HG02852 (cell line): ENCODE measurements at regions not wholly inside any gene's neighbourhood (a gene's known extent, or its start where the extent isn't known, plus 50 kb on each side); places are given as distances from the start of the nearest gene placed in this dataset.
"Not testable (repeated sequence)": the region's sequence is repeated elsewhere in the genome, so short reads cannot be mapped to it uniquely, and the experiment has no call there.

Source experiments
- ATAC-seq: cut with Tn5 transposase; IDR thresholded peaks from one replicate; pipeline ENCODE4 v1.9.1; 2021; ENCODE audit warnings: mild to moderate bottlenecking, moderate library complexity; ENCODE audit not compliant: unreplicated experiment

DNA sequence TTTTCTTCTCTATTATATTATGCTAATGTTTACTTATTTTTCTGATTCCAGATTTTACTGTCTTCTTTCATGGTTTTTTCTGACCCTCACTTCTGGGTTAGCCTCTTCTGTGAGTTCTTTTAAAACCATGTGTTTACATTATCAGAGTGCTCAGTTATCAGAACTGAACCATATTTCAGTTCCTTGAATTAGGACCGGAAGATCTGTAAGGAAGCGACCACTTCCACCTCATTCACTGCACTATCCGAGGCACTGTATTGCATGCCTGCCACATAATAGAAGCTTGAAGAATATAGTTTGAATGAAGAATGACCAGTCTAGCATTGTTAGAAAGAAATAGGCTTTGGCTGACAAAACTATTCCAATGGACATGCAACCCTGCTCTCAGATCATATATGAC is 281.0 kb upstream of the DEPDC1 start:
- ATAC-seq, result no peak

DNA sequence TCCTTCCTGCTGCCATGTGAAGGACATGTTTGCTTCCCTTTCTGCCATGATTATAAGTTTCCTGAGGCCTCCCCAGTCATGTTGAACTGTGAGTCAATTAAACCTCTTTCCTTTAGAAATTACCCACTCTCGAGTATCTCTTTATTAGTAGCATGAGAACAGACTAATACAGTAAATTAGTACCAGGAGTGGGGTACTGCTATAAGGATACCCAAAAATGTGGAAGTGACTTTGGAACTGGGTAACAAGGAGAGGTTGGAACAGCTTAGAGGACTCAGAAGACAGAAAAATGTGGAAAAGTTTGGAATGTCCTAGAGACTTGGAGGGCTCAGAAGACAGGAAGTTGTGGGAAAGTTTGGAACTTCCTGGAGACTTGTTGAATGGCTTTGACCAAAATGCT is 283.0 kb upstream of the DEPDC1 start:
- ATAC-seq, result not testable (repeated sequence)

DNA sequence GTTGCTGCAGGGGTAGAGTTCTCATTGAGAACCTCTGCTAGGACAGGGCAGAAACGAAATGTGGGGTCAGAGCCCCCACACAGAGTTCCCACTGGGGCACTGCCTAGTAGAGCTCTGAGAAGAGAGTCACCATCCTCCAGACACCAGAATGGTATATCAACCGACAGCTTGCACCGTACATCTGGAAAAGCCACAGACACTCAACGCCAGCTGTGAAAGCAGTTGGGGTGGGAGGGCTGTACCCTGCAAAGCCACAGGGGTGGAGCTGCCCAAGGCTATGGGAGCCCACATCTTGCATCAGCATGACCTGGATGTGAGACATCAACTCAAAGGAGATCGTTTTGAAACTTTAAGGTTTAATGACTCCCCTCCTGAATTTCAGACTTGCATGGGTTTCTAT is 284.0 kb upstream of the DEPDC1 start:
- ATAC-seq, result no peak

- no peak for ATAC-seq
These were observed 286.0 kb upstream of the DEPDC1 start for GRCh38 chr1:68782890-68783289.

- no peak for ATAC-seq
These were observed 288.4 kb upstream of the DEPDC1 start for GRCh38 chr1:68785328-68785727.

DNA sequence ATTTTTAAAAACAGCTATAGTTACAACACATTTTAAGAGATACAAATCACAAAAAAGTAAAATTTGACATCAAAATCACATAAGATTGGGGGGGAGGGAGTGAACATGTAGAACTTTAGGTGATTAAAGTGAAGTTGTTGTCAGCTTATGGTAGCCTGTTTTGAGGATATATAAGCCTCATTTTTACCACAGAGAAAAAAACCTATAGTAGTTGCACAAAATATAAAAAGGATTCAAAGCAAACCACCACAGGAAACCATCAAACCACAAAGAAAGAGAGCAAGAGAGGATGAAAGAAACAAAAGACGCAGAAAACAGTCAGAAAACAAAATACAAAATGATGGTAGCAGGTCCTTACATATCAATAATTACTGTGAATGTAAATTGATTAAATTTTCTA is 291.9 kb upstream of the DEPDC1 start:
- no peak for ATAC-seq

GRCh38 chr1:68791800-68792199 is 294.9 kb upstream of the DEPDC1 start:
- ATAC-seq, result no peak

DNA sequence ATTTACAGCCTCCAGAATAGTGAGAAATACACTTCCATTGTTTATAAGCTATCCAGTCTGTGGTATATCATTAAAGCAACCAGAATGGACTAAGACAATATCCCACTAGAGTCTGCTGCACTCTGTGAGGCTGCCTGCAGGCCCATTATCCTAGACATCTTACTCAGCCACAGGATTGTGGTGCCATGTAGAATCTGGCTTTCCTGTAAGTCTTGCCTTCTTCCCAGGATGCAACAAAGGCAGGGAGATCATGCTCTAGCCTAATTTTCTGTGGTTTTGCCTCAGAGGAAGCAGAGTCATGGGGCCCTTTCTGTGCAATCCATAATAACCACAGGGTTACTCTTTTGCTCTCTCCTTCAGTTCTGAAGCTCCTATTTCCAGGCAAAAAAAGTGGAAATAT is 299.1 kb upstream of the DEPDC1 start:
- no peak for ATAC-seq

GRCh38 chr1:68796888-68797287 is 300.0 kb upstream of the DEPDC1 start:
- ATAC-seq, result no peak

GRCh38 chr1:68798071-68798470 is 301.2 kb upstream of the DEPDC1 start:
- no peak for ATAC-seq

GRCh38 chr1:68799096-68799495 is 302.2 kb upstream of the DEPDC1 start:
- no peak for ATAC-seq

DNA sequence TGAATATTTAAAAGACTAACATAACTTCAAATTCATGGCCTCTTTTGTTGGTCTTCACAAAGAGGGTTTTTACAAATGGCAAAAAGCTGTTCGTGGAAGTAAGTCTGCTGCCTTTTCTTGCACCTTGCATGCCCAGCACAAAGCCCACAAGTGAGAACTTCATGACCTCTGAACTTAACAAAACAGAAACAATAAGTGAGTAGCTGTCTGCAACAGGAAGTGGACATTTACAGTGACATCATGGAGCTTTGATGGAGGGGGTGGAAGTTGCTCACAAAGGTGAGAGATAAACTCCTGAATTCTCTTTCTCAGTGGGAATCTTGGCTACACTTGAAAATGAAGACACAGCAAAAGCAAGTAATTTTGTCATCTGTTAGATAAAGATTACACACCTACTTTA is 303.3 kb upstream of the DEPDC1 start:
- ATAC-seq, result no peak

DNA sequence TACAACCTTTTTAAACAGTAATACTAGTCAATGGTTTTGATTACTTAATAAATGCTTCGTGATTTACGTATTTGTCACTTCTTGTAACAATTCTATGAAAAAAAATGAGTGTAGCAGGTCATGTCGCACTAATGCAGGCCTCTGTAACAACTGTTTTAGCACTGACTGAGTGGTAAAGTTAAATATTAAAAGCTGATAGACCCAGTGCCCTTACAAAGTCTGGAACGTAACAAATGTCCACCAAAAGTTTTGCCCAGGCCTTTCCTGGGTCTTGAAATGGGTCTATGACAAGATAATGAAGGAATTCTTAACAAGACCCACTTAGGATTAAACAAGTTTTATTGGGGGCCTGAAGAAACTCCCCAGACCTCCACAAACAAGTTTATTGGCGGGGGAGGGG is 304.6 kb upstream of the DEPDC1 start:
- ATAC-seq, result no peak

- no peak for ATAC-seq
These were observed 308.3 kb upstream of the DEPDC1 start for GRCh38 chr1:68805097-68805641.

GRCh38 chr1:68808351-68808750 is 311.5 kb upstream of the DEPDC1 start:
- no peak for ATAC-seq

- no peak for ATAC-seq
These were observed 314.9 kb upstream of the DEPDC1 start for GRCh38 chr1:68811806-68812205.

DNA sequence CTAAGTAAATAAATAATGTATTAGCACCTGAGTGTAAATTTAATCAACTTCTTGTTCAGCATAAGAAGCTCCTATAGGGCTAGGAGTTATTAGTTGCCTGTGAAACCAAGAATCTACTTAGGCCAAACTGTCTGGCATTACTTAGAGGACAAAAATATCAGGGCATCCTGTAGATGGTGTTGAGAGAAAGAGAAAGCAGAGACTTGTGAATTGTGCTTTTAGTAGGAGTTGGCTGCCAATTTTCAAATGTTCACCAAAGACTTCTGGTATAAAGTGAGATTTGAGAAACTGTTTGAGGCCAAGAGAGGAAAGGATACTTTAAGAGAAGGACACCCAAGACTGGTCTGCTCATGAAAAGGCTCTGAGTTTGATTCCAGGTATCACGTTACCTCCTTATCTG is 315.5 kb upstream of the DEPDC1 start:
- no peak for ATAC-seq

DNA sequence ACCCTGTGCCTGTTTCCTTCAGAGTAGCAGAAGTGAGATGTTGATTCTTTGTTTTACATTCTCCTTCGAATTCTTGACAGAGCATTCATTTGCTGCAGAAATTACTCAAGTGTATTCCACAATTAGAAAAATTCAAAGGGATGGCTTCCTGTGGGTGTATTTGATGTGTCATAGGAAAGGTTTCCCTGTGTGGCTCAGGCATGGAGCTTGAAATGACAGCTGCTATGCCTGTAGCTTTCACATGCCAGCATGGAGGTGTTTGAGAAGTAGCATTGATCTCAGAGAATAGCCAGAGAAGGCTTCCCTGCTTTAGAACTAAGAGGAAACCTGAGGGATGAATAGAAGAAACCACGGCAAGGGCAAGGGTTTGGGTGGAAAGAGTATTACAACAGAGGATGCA is 317.2 kb upstream of the DEPDC1 start:
- ATAC-seq, result no peak

GRCh38 chr1:68815632-68816031 is 318.8 kb upstream of the DEPDC1 start:
- ATAC-seq, result no peak

DNA sequence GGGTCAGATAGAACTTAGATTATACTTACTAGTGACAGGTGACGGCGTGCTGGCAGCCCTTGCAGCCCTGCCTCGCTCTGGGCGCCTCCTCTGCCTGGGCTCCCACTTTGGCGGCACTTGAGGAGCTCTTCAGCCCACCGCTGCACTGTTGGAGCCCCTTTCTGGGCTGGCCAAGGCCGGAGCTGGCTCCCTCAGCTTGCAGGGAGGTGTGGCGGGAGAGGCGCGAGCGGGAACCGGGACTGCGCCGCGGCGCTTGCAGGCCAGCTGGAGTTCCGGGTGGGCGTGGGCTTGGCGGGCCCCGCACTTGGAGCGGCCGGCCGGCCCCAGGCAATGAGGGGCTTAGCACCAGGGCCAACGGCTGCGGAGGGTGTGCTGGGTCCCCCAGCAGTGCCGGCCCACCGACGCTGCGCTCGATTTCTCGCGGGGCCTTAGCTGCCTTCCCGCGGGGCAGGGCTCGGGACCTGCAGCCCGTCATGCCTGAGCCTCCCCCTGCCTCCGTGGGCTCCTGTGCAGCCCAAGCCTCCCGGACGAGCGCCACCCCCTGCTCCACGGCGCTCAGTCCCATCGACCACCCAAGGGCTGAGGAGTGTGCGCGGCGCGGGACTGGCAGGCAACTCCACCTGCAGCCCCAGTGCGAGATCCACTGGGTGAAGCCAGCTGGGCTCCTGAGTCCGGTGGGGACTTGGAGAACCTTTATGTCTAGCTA is 320.8 kb upstream of the DEPDC1 start:
- not testable (repeated sequence) for ATAC-seq

- no peak for ATAC-seq
These were observed 322.4 kb upstream of the DEPDC1 start for GRCh38 chr1:68819190-68819829.

DNA sequence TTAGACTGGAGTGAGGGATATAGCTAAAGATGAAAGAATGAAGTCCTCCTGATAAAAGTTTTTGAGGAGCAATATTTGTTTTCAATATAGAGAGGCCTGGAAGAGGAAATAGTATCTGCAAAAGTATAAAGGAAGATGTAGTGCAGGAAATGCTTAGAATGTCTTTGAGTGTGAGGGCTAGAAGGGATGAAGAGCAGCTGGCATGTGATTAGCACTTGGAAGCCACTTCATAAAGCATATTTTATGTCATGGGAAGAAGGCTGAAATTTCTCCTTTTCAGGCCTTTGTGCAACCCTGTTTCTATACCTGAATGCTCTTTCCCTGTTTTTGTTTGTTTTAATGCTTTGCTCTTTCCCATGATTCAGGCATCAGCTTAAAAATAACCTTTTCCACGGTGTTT is 323.3 kb upstream of the DEPDC1 start:
- ATAC-seq, result no peak

GRCh38 chr1:68826836-68827235 is 330.0 kb upstream of the DEPDC1 start:
- no peak for ATAC-seq
